ENCODE measurements at regions not wholly inside any gene's neighbourhood (a gene's known extent, or its start where the extent isn't known, plus 50 kb on each side); places are given as distances from the start of the nearest gene placed in this dataset.

DNA sequence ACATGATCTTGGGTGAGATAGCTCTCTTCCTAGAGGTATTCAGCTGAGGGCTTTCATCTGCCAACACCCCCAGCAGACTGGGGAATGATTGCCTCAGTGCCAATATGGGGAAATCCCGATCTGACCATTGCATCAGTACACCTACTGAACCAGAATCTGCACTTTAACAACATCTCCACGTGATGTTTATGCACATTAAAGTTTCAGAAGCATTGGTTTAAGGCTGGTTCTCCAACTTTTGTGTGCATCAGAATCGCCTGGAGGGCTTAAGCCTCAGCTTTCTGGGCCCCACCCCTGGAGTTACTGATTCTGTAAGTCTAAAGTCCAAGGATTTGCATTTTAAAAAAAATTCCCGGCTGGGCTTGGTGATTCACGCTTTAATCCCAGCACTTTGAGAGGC, 123.6 kb upstream of the MED13 start:
- intact Hi-C loops (cut with micrococcal nuclease; ENCODE audit: unreplicated experiment) (no loop called here), in situ Hi-C loops (cut with HindIII; ENCODE audit: low pct_unique_long_range_greater_than_20kb, low sequenced_read_pairs) (no loop called here)
- POLR2A ChIA-PET = interaction anchor here (0.7 kb wide), 1 partner anchor 163 kb away, joined by 3 read pairs; no protein-coding TSS in a partner anchor

DNA sequence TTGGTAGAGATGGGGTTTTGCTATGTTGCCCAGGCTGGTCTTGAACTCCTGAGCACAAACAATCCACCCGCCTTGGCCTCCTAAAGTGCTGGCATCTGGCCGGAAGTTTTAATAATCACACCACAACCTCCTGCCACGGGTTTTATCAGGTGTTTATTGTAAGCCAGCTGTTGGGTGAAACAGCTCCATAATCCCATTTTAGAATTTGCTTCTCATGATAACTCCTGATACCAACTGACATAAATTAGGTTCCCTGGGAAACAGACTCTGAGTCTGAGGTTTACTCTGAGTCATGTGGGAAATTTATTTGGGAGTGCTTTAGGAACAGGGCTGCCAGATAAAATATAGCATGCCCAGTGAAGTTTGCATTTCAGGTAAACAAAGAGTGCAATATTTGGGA, 122.6 kb upstream of the MED13 start:
- ChIA-PET POLR2A (no interaction called here), CTCF (no interaction called here)
- intact Hi-C loops (cut with micrococcal nuclease; ENCODE audit: unreplicated experiment) = no loop called here
- H3K9me3 ChIP-seq (ENCODE audit: control insufficient read depth, insufficient read depth, low read depth, low read length) = no peaks in the 10 kb centered on the region
- ATAC-seq (no peak), DNase-seq (ENCODE audit: low read depth, low spot score) (no peak)
- no peak for TF ChIP-seq REST (IDR thresholded peaks at IDR 0.05; ENCODE audit: insufficient read depth in 1 of 2, low read depth in 2 of 2, low read length in 1 of 2)
- TF ChIP-seq SIN3A (IDR thresholded peaks at IDR 0.05; ENCODE audit: borderline replicate concordance, insufficient read depth, low read depth, low read length) = no peak
- TF ChIP-seq TCF7L2 (IDR thresholded peaks at IDR 0.05; ENCODE audit: low read depth, low read length) = no peak
- TF ChIP-seq CTCF (IDR thresholded peaks at IDR 0.05) = no peak
- no peak for TF ChIP-seq POLR2AphosphoS5 (IDR thresholded peaks at IDR 0.05; ENCODE audit: low read depth, low read length)
- BruUV-seq (replicated peaks) = no TSS peak
- no peaks in the 10 kb centered on the region for H3K27me3 ChIP-seq (ENCODE audit: control insufficient read depth, insufficient read depth, low read length)
- H3K4me3 ChIP-seq (ENCODE audit: low read depth in 2 of 2, low read length in 2 of 2) = no peak overlapping the region
- H3K4me1 ChIP-seq (ENCODE audit: control insufficient read depth, insufficient read depth, low read length) = no peaks in the 10 kb centered on the region
- in situ Hi-C loops (cut with HindIII; ENCODE audit: low pct_unique_long_range_greater_than_20kb, low sequenced_read_pairs) = no loop called here
- H3K36me3 ChIP-seq (ENCODE audit: control insufficient read depth, insufficient read depth, low read length) = no peaks in the 10 kb centered on the region
- H3K27ac ChIP-seq (ENCODE audit: low read length) = no peak overlapping the region

More for the DNA sequence above, 123.6 kb upstream of the MED13 start:
- no peak for ATAC-seq
- Histone ChIP-seq H3K36me3 (ENCODE audit: control insufficient read depth, insufficient read depth, low read length) (no peaks in the 10 kb centered on the region), H3K9me3 (ENCODE audit: control insufficient read depth, insufficient read depth, low read depth, low read length) (no peaks in the 10 kb centered on the region), H3K4me1 (ENCODE audit: control insufficient read depth, insufficient read depth, low read length) (no peaks in the 10 kb centered on the region), H3K27me3 (ENCODE audit: control insufficient read depth, insufficient read depth, low read length) (no peaks in the 10 kb centered on the region), H3K27ac (ENCODE audit: low read length) (no peak overlapping the region), H3K4me3 (ENCODE audit: low read depth in 2 of 2, low read length in 2 of 2) (no peak overlapping the region)
- no peak for DNase-seq (ENCODE audit: low read depth, low spot score)
- CTCF ChIA-PET = no interaction called here
- no TSS peak for BruUV-seq (replicated peaks)
- no peak for TF ChIP-seq CTCF (IDR thresholded peaks at IDR 0.05)
- no peak for TF ChIP-seq TCF7L2 (IDR thresholded peaks at IDR 0.05; ENCODE audit: low read depth, low read length)
- no peak for TF ChIP-seq REST (IDR thresholded peaks at IDR 0.05; ENCODE audit: insufficient read depth in 1 of 2, low read depth in 2 of 2, low read length in 1 of 2)
- no peak for TF ChIP-seq POLR2AphosphoS5 (IDR thresholded peaks at IDR 0.05; ENCODE audit: low read depth, low read length)
- no peak for TF ChIP-seq SIN3A (IDR thresholded peaks at IDR 0.05; ENCODE audit: borderline replicate concordance, insufficient read depth, low read depth, low read length)
